K562 (cell line): ENCODE measurements at regions not wholly inside any gene's neighbourhood (a gene's known extent, or its start where the extent isn't known, plus 50 kb on each side); places are given as distances from the start of the nearest gene placed in this dataset.

ENCODE experiments used
- ATAC-seq: fragments of 200-7000 bp; cut with Tn5 transposase; 3 replicates; pipeline ENCODE4 v1.9.1; 2020; ENCODE audit warnings: moderate library complexity
- BruUV-seq: library from RNA; stranded (reverse); fragments of 400-500 nt; replicated peaks from 2 replicates; lab custom pipeline; 2021; lab: Mats Ljungman, UMichigan
- CTCF ChIA-PET: fragments of 300-600 bp; formaldehyde crosslinking; extraction: SDS; loops from one replicate; lab custom pipeline; 2021; ENCODE audit warnings: low intra/inter-chr PET ratio; lab: Yijun Ruan, JAX
- POLR2A ChIA-PET: fragments of 300-600, 350-650 bp; sonication (Branson Sonifier 250); formaldehyde crosslinking; extraction: SDS; loops from one replicate; lab custom pipeline; 2021; ENCODE audit warnings: antibody characterized with exemption, inconsistent platforms; lab: Yijun Ruan, JAX
- DNase-seq, 4 experiments: peaks; one replicate each; pipeline versions ENCODE4 v3.0.0 to v3.0.0-alpha.2; 2011 to 2018; ENCODE audit warnings: low spot score in 3 of 4, mixed read lengths in 3 of 4; ENCODE audit errors: extremely low read depth in 1 of 4
- FAIRE-seq: peaks from 2 replicates; lab custom pipeline; 2011; peaks lifted over from hg19 to GRCh38; lab: Jason Lieb, UNC
- H2AFZ ChIP-seq: 2 replicates; pipeline ENCODE4 v1.6.0; 2011; ENCODE audit warnings: low read depth, low read length, control low read depth, inconsistent platforms
- H3K27ac ChIP-seq: fragments of 200-600 bp; 3 replicates; pipeline ENCODE4 v1.8.0; 2011; ENCODE audit warnings: low read depth, mild to moderate bottlenecking, control low read depth, inconsistent platforms, low read length, moderate library complexity, mixed read lengths; ENCODE audit errors: extremely low read depth
- H3K27me3 ChIP-seq, 2 experiments: fragments of 300-600 bp in 1 of 2; 2 replicates in 1 of 2; 3 replicates in 1 of 2; pipeline versions ENCODE4 v1.6.0 to v1.8.0; 2011; ENCODE audit warnings: inconsistent platforms in 2 of 2, low read length in 2 of 2, mild to moderate bottlenecking in 1 of 2, mixed read lengths in 1 of 2, moderate library complexity in 1 of 2; ENCODE audit not compliant: control insufficient read depth in 2 of 2, insufficient read depth in 2 of 2
- H3K36me3 ChIP-seq: fragments of 300-600 bp; 3 replicates; pipeline ENCODE4 v1.8.0; 2011; ENCODE audit warnings: mild to moderate bottlenecking, low read length, inconsistent platforms; ENCODE audit not compliant: control insufficient read depth, insufficient read depth
- H3K4me1 ChIP-seq, 2 experiments: fragments of 200-600 bp in 1 of 2; replicated peaks in 1 of 2; 2 replicates in 1 of 2; 3 replicates in 1 of 2; pipeline versions ENCODE4 v1.5.1 to v1.8.0; 2011; ENCODE audit warnings: inconsistent platforms in 2 of 2, low read length in 2 of 2, mild to moderate bottlenecking in 1 of 2, mixed read lengths in 1 of 2, moderate library complexity in 1 of 2; ENCODE audit not compliant: control insufficient read depth in 2 of 2, insufficient read depth in 2 of 2
- H3K4me2 ChIP-seq: 2 replicates; pipeline ENCODE4 v1.6.1; 2011; ENCODE audit warnings: low read length, control low read depth, inconsistent platforms, mixed read lengths; ENCODE audit not compliant: insufficient read depth
- H3K4me3 ChIP-seq: fragments of 200-600 bp; sonication (generic), shearing (Covaris generic); 2 replicates; pipeline ENCODE4 v1.5.1; 2016; ENCODE audit warnings: control low read depth, inconsistent platforms
- H3K79me2 ChIP-seq: fragments of 200-600 bp; 3 replicates; pipeline ENCODE4 v1.8.0; 2011; ENCODE audit warnings: low read length, inconsistent platforms; ENCODE audit not compliant: control insufficient read depth, insufficient read depth
- H3K9ac ChIP-seq, 2 experiments: 2 replicates each; pipeline versions ENCODE4 v1.6.0 to v1.6.1; 2011; ENCODE audit warnings: low read depth in 2 of 2, low read length in 2 of 2, control low read depth in 1 of 2, inconsistent platforms in 1 of 2, mild to moderate bottlenecking in 1 of 2, mixed read lengths in 1 of 2; ENCODE audit not compliant: insufficient read depth in 1 of 2
- H3K9me1 ChIP-seq: one replicate; pipeline ENCODE4 v1.6.0; 2011; ENCODE audit warnings: inconsistent platforms, mild to moderate bottlenecking, low read length, moderate library complexity; ENCODE audit not compliant: control insufficient read depth, insufficient read depth
- H3K9me3 ChIP-seq: replicated peaks from 2 replicates; pipeline ENCODE4 v1.5.1; 2011; ENCODE audit warnings: low read depth, low read length, inconsistent platforms; ENCODE audit not compliant: control insufficient read depth, insufficient read depth
- H4K20me1 ChIP-seq: replicated peaks from 2 replicates; pipeline ENCODE4 v1.6.1; 2011; ENCODE audit warnings: low read length, inconsistent platforms, mixed read lengths; ENCODE audit not compliant: control insufficient read depth, insufficient read depth
- BCOR ChIP-seq: fragments of 450-650 bp; IDR thresholded peaks from 2 replicates; pipeline ENCODE4 v1.6.1; 2016
- ESRRB ChIP-seq: fragments of 250-450 bp; sonication (Bioruptor Pico); IDR thresholded peaks from 2 replicates; pipeline ENCODE4 v1.5.0; 2020; ENCODE audit warnings: mild to moderate bottlenecking, moderate library complexity, borderline replicate concordance
- KDM4B ChIP-seq, 2 experiments: fragments of 450-650 bp in 1 of 2; sonication (generic) in 1 of 2; IDR thresholded peaks; 2 replicates each; pipeline ENCODE4 v1.6.1; 2016 to 2017; ENCODE audit warnings: borderline replicate concordance in 2 of 2, antibody characterized with exemption in 1 of 2, low read depth in 1 of 2, mild to moderate bottlenecking in 1 of 2
- KLF13 ChIP-seq: fragments of 450-650 bp; IDR thresholded peaks from 2 replicates; pipeline ENCODE4 v1.6.1; 2016; ENCODE audit warnings: missing genetic modification characterization, low read depth, mild to moderate bottlenecking, missing compliant biosample characterization, moderate library complexity, borderline replicate concordance
- ZNF766 ChIP-seq: fragments of 200-800 bp; sonication (Bioruptor generic); conservative IDR thresholded peaks from 2 replicates; pipeline ENCODE4 v1.6.1; 2016; ENCODE audit warnings: missing genetic modification characterization, missing compliant biosample characterization
- in situ Hi-C: fragments of 300-500 bp; cut with MboI; formaldehyde crosslinking; loops from 4 replicates; pipeline ENCODE4 v1.15.0; 2018; ENCODE audit warnings: inconsistent platforms, mixed read lengths
- intact Hi-C: fragments of 100-400 bp; cut with micrococcal nuclease; formaldehyde crosslinking; loops from 2 replicates; pipeline ENCODE4 v1.14.2; 2022
- TF ChIP-seq, protein P1 (sequence below): fragments of 450-650 bp; IDR thresholded peaks from 2 replicates; pipeline ENCODE4 v1.7.0; 2016; ENCODE audit warnings: borderline replicate concordance

GRCh38 chr3:30185872-30186271 is 420.5 kb upstream of the TGFBR2 start:
- Histone ChIP-seq H3K9me1 (no peaks in the 10 kb centered on the region), H2AFZ (no peak overlapping the region), H3K79me2 (no peaks in the 10 kb centered on the region), H3K27me3 (no peaks in the 10 kb centered on the region), H4K20me1 (no peaks in the 10 kb centered on the region), H3K27ac (no peak overlapping the region), H3K36me3 (no peaks in the 10 kb centered on the region), H3K4me1 (no peaks in the 10 kb centered on the region), H3K9me3 (no peaks in the 10 kb centered on the region), H3K4me3 (no peak overlapping the region), H3K4me2 (no peak overlapping the region), H3K9ac (no peak overlapping the region)
- ChIA-PET POLR2A (no interaction called here), CTCF (no interaction called here)
- DNase-seq = no peak
- TF ChIP-seq ZNF766 = no peak
- no peak for TF ChIP-seq BCOR
- TF ChIP-seq ESRRB (CRISPR knock-in tag) = no peak
- TF ChIP-seq, protein P1, sequence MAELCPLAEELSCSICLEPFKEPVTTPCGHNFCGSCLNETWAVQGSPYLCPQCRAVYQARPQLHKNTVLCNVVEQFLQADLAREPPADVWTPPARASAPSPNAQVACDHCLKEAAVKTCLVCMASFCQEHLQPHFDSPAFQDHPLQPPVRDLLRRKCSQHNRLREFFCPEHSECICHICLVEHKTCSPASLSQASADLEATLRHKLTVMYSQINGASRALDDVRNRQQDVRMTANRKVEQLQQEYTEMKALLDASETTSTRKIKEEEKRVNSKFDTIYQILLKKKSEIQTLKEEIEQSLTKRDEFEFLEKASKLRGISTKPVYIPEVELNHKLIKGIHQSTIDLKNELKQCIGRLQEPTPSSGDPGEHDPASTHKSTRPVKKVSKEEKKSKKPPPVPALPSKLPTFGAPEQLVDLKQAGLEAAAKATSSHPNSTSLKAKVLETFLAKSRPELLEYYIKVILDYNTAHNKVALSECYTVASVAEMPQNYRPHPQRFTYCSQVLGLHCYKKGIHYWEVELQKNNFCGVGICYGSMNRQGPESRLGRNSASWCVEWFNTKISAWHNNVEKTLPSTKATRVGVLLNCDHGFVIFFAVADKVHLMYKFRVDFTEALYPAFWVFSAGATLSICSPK = no peak
- no peak for TF ChIP-seq KLF13 (tag)
- no peak for TF ChIP-seq KDM4B (IDR thresholded peaks at IDR 0.05; ENCODE audit: borderline replicate concordance in 2 of 2, low read depth in 1 of 2)
- intact Hi-C loops = no loop called here
- in situ Hi-C loops = no loop called here
- FAIRE-seq = no peak
- ATAC-seq = no peak
- no TSS peak for BruUV-seq
